Esophagus muscularis mucosa (tissue), 4 donors: ENCODE measurements at regions not wholly inside any gene's neighbourhood (a gene's known extent, or its start where the extent isn't known, plus 50 kb on each side); places are given as distances from the start of the nearest gene placed in this dataset.

Experiments used
- EP300 ChIP-seq: sonication (generic); formaldehyde crosslinking; IDR thresholded peaks from one replicate; pipeline ENCODE4 v1.6.1; 2017; ENCODE audit warnings: antibody characterized with exemption
- POLR2A ChIP-seq: fragments of 450-650 bp; IDR thresholded peaks from one replicate; pipeline ENCODE4 v1.6.1; 2017; ENCODE audit warnings: antibody characterized with exemption, moderate library complexity, mild to moderate bottlenecking, low read depth
- POLR2AphosphoS5 ChIP-seq, 2 donors: sonication (generic); formaldehyde crosslinking; IDR thresholded peaks; one replicate each; pipeline ENCODE4 v1.6.1; 2017; ENCODE audit warnings: antibody characterized with exemption in 2 of 2
- TF ChIP-seq, protein P1 (sequence below), 3 experiments: fragments of 200-600 bp in 2 of 3; fragments of 450-650 bp in 1 of 3; sonication (generic) in 2 of 3; IDR thresholded peaks; one replicate each; pipeline ENCODE4 v1.5.1; 2017 to 2019; ENCODE audit warnings: antibody characterized with exemption in 3 of 3, mild to moderate bottlenecking in 2 of 3, moderate library complexity in 1 of 3

DNA sequence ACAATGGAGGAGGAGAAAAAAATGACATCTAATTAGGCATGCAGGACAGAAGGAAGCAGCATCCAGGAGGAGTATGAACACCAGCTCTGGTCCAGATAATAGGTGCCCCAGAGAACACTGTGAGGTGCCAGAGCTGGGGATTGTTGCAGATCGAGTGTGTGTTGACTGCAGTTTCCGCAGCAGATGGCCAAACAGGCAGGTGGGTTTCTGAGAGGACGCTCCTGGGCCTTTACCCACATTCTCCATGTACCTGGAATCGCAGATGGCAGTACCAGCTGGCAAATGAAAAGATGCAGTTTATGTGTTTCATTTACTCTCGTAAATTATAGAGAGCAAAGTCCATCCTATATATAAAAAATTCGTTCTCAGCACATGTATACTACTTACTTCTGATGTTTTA is 182.2 kb upstream of the ISL1 start:
- TF ChIP-seq, protein P1, sequence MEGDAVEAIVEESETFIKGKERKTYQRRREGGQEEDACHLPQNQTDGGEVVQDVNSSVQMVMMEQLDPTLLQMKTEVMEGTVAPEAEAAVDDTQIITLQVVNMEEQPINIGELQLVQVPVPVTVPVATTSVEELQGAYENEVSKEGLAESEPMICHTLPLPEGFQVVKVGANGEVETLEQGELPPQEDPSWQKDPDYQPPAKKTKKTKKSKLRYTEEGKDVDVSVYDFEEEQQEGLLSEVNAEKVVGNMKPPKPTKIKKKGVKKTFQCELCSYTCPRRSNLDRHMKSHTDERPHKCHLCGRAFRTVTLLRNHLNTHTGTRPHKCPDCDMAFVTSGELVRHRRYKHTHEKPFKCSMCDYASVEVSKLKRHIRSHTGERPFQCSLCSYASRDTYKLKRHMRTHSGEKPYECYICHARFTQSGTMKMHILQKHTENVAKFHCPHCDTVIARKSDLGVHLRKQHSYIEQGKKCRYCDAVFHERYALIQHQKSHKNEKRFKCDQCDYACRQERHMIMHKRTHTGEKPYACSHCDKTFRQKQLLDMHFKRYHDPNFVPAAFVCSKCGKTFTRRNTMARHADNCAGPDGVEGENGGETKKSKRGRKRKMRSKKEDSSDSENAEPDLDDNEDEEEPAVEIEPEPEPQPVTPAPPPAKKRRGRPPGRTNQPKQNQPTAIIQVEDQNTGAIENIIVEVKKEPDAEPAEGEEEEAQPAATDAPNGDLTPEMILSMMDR (IDR thresholded peaks at IDR 0.05) = no peak
- no peak for TF ChIP-seq POLR2A
- no peak for TF ChIP-seq POLR2AphosphoS5 (IDR thresholded peaks at IDR 0.05)
- TF ChIP-seq EP300 = no peak
